Neuronal stem cell (in vitro differentiated cells): ENCODE measurements at regions not wholly inside any gene's neighbourhood (a gene's known extent, or its start where the extent isn't known, plus 50 kb on each side); places are given as distances from the start of the nearest gene placed in this dataset.

Experiments used
- DNase-seq: peaks from one replicate; pipeline ENCODE4 v3.0.0-alpha.2; 2013; ENCODE audit warnings: low spot score
- H2AFZ ChIP-seq: one replicate; pipeline ENCODE4 v1.6.1; 2013; ENCODE audit warnings: mild to moderate bottlenecking, low read length, inconsistent platforms
- H2AK5ac ChIP-seq: 2 replicates; pipeline ENCODE4 v1.6.1; 2013; ENCODE audit warnings: low read depth, mild to moderate bottlenecking, inconsistent platforms, low read length, moderate library complexity, mixed read lengths
- H2BK120ac ChIP-seq: 2 replicates; pipeline ENCODE4 v1.6.1; 2013; ENCODE audit warnings: low read depth, mild to moderate bottlenecking, inconsistent platforms, low read length, moderate library complexity, mixed read lengths
- H2BK12ac ChIP-seq: one replicate; pipeline ENCODE4 v1.6.1; 2013; ENCODE audit warnings: low read length, inconsistent platforms
- H2BK15ac ChIP-seq: 2 replicates; pipeline ENCODE4 v1.6.1; 2013; ENCODE audit warnings: mild to moderate bottlenecking, low read length, inconsistent platforms, mixed read lengths
- H2BK5ac ChIP-seq: one replicate; pipeline ENCODE4 v1.6.1; 2013; ENCODE audit warnings: inconsistent platforms, mild to moderate bottlenecking, low read length, moderate library complexity
- H3K14ac ChIP-seq: one replicate; pipeline ENCODE4 v1.6.1; 2013; ENCODE audit warnings: low read length, inconsistent platforms
- H3K18ac ChIP-seq: 2 replicates; pipeline ENCODE4 v1.6.1; 2013; ENCODE audit warnings: low read length, inconsistent platforms
- H3K23ac ChIP-seq: 2 replicates; pipeline ENCODE4 v1.6.1; 2013; ENCODE audit warnings: low read depth, mild to moderate bottlenecking, mixed read lengths, low read length, inconsistent platforms; ENCODE audit not compliant: poor library complexity
- H3K27ac ChIP-seq: replicated peaks from 3 replicates; pipeline ENCODE4 v1.5.1; 2013; ENCODE audit warnings: low read length, inconsistent platforms
- H3K27me3 ChIP-seq, 3 experiments: 2 replicates each; pipeline ENCODE4 v1.6.1; 2013; ENCODE audit warnings: low read length in 3 of 3, mild to moderate bottlenecking in 2 of 3, inconsistent platforms in 1 of 3, low read depth in 1 of 3, mixed read lengths in 1 of 3, moderate library complexity in 1 of 3; ENCODE audit not compliant: control insufficient read depth in 3 of 3, insufficient read depth in 3 of 3
- H3K36me3 ChIP-seq, 2 donors: replicated peaks in 1 of 2; 2 replicates each; pipeline ENCODE4 v1.6.1; 2013; ENCODE audit warnings: low read length in 2 of 2; ENCODE audit not compliant: control insufficient read depth in 2 of 2, insufficient read depth in 2 of 2
- H3K4ac ChIP-seq: 2 replicates; pipeline ENCODE4 v1.6.1; 2013; ENCODE audit warnings: inconsistent platforms, mild to moderate bottlenecking, low read length, moderate library complexity
- H3K4me1 ChIP-seq, 2 donors: 1 replicate in 1 of 2; 2 replicates in 1 of 2; pipeline ENCODE4 v1.6.1; 2013; ENCODE audit warnings: low read length in 2 of 2, low read depth in 1 of 2; ENCODE audit not compliant: control insufficient read depth in 2 of 2, insufficient read depth in 1 of 2
- H3K4me2 ChIP-seq: one replicate; pipeline ENCODE4 v1.6.1; 2013; ENCODE audit warnings: mild to moderate bottlenecking, low read length, inconsistent platforms; ENCODE audit not compliant: insufficient read depth, poor library complexity, severe bottlenecking
- H3K4me3 ChIP-seq, 2 donors: 2 replicates each; pipeline ENCODE4 v1.5.1; 2013; ENCODE audit warnings: low read length in 2 of 2, mild to moderate bottlenecking in 2 of 2, inconsistent platforms in 1 of 2, moderate library complexity in 1 of 2
- H3K79me1 ChIP-seq: one replicate; pipeline ENCODE4 v1.6.1; 2013; ENCODE audit warnings: low read depth, mild to moderate bottlenecking, inconsistent platforms, low read length, moderate library complexity
- H3K9ac ChIP-seq: one replicate; pipeline ENCODE4 v1.6.1; 2013; ENCODE audit warnings: mild to moderate bottlenecking, low read depth, low read length, inconsistent platforms; ENCODE audit not compliant: poor library complexity
- H3K9me3 ChIP-seq, 2 donors: replicated peaks in 1 of 2; 2 replicates each; pipeline versions ENCODE3 to v1.6.1; 2013; ENCODE audit warnings: low read length in 2 of 2, mild to moderate bottlenecking in 2 of 2, inconsistent platforms in 1 of 2, low read depth in 1 of 2, mixed read lengths in 1 of 2, moderate library complexity in 1 of 2; ENCODE audit not compliant: control insufficient read depth in 2 of 2, insufficient read depth in 1 of 2
- H4K8ac ChIP-seq: one replicate; pipeline ENCODE4 v1.6.1; 2013; ENCODE audit warnings: low read depth, mild to moderate bottlenecking, inconsistent platforms, low read length, moderate library complexity
- H4K91ac ChIP-seq: one replicate; pipeline ENCODE4 v1.6.1; 2013; ENCODE audit warnings: low read length, low read depth, mild to moderate bottlenecking, inconsistent platforms; ENCODE audit not compliant: poor library complexity
- WGBS, 2 donors: extraction: QIAGEN DNeasy Blood & Tissue Kit; methylation state at CpG; one replicate each; pipeline ENCODE4 v1.1.7; 2013; ENCODE audit warnings: missing lambda C conversion rate in 2 of 2, mixed read lengths in 1 of 2; ENCODE audit not compliant: insufficient read length in 2 of 2, insufficient replicate concordance in 1 of 2; ENCODE audit errors: extremely low coverage in 2 of 2; 5-methylcytosine and 5-hydroxymethylcytosine counted together

- no peaks in the 10 kb centered on the region for H3K9me3 ChIP-seq
- H3K9ac ChIP-seq, result no peak overlapping the region
- no peak overlapping the region for H3K4me2 ChIP-seq
- no peak overlapping the region for H3K14ac ChIP-seq
- no peaks in the 10 kb centered on the region for H3K27me3 ChIP-seq
- no peaks in the 10 kb centered on the region for H3K79me1 ChIP-seq
- H2AK5ac ChIP-seq, result no peak overlapping the region
- no peak overlapping the region for H3K23ac ChIP-seq
- no peaks in the 10 kb centered on the region for H3K36me3 ChIP-seq
- no peak overlapping the region for H2AFZ ChIP-seq
- DNase-seq, result no peak
- H2BK5ac ChIP-seq, result no peak overlapping the region
- H4K8ac ChIP-seq, result no peak overlapping the region
- no peaks in the 10 kb centered on the region for H3K4me1 ChIP-seq
- no peak overlapping the region for H3K4ac ChIP-seq
- H2BK12ac ChIP-seq, result no peak overlapping the region
- H2BK15ac ChIP-seq, result no peak overlapping the region
- H3K18ac ChIP-seq, result no peak overlapping the region
- no peak overlapping the region for H4K91ac ChIP-seq
- no peak overlapping the region for H3K4me3 ChIP-seq
- no peak overlapping the region for H3K27ac ChIP-seq
- no peak overlapping the region for H2BK120ac ChIP-seq
Measured at GRCh38 chr5:63374085-63374484, 588.2 kb downstream of the HTR1A start.

- Histone ChIP-seq H2BK5ac (no peak overlapping the region), H3K18ac (no peak overlapping the region), H3K79me1 (no peaks in the 10 kb centered on the region), H2BK15ac (no peak overlapping the region), H3K27ac (no peak overlapping the region), H3K14ac (no peak overlapping the region), H3K4me1 (no peaks in the 10 kb centered on the region), H3K27me3 (no peaks in the 10 kb centered on the region), H3K4me3 (no peak overlapping the region), H2AK5ac (no peak overlapping the region), H2BK120ac (no peak overlapping the region), H4K8ac (no peak overlapping the region), H3K9me3 (no peaks in the 10 kb centered on the region), H3K36me3 (no peaks in the 10 kb centered on the region), H3K9ac (no peak overlapping the region), H4K91ac (no peak overlapping the region), H2AFZ (no peak overlapping the region), H3K4me2 (no peak overlapping the region), H2BK12ac (no peak overlapping the region), H3K4ac (no peak overlapping the region), H3K23ac (no peak overlapping the region)
- no CpG with 5 or more reads among the region's 1 CpG for WGBS, 2 donors
- no peak for DNase-seq
Measured at GRCh38 chr5:63351164-63351563, 611.1 kb downstream of the HTR1A start.

- H3K36me3 ChIP-seq, result no peaks in the 10 kb centered on the region
- no peak overlapping the region for H3K18ac ChIP-seq
- H3K4ac ChIP-seq, result no peak overlapping the region
- H3K4me1 ChIP-seq, result no peaks in the 10 kb centered on the region
- H3K23ac ChIP-seq, result no peak overlapping the region
- no peak overlapping the region for H2AK5ac ChIP-seq
- H3K14ac ChIP-seq, result no peak overlapping the region
- H2AFZ ChIP-seq, result no peak overlapping the region
- no peaks in the 10 kb centered on the region for H3K79me1 ChIP-seq
- no peaks in the 10 kb centered on the region for H3K27me3 ChIP-seq
- no peak overlapping the region for H3K4me2 ChIP-seq
- no peak for DNase-seq
- no peak overlapping the region for H4K8ac ChIP-seq
- no peak overlapping the region for H2BK5ac ChIP-seq
- H2BK12ac ChIP-seq, result no peak overlapping the region
- no peak overlapping the region for H3K4me3 ChIP-seq
- no peaks in the 10 kb centered on the region for H3K9me3 ChIP-seq
- H3K9ac ChIP-seq, result no peak overlapping the region
- H4K91ac ChIP-seq, result no peak overlapping the region
- H3K27ac ChIP-seq, result no peak overlapping the region
- no peak overlapping the region for H2BK15ac ChIP-seq
- no peak overlapping the region for H2BK120ac ChIP-seq
Measured at GRCh38 chr5:63346451-63346850, 615.8 kb downstream of the HTR1A start.

GRCh38 chr5:63341442-63341841, 620.8 kb downstream of the HTR1A start:
- peaks cover 0 to 3% of the 10 kb centered on the region in 2 donors for H3K9me3 ChIP-seq
- DNase-seq, result no peak
- H3K4ac ChIP-seq, result no peak overlapping the region
- H3K14ac ChIP-seq, result no peak overlapping the region
- H2BK120ac ChIP-seq, result no peak overlapping the region
- no peak overlapping the region for H3K4me2 ChIP-seq
- no peak overlapping the region for H4K8ac ChIP-seq
- H4K91ac ChIP-seq, result no peak overlapping the region
- H3K23ac ChIP-seq, result no peak overlapping the region
- H2BK15ac ChIP-seq, result no peak overlapping the region
- H2AFZ ChIP-seq, result no peak overlapping the region
- no peak overlapping the region for H3K9ac ChIP-seq
- no peaks in the 10 kb centered on the region for H3K36me3 ChIP-seq
- no peak overlapping the region for H3K27ac ChIP-seq
- no peaks in the 10 kb centered on the region for H3K79me1 ChIP-seq
- no peak overlapping the region for H3K4me3 ChIP-seq
- H3K18ac ChIP-seq, result no peak overlapping the region
- no peak overlapping the region for H2BK12ac ChIP-seq
- no peak overlapping the region for H2AK5ac ChIP-seq
- H2BK5ac ChIP-seq, result no peak overlapping the region
- H3K4me1 ChIP-seq, result no peaks in the 10 kb centered on the region
- no CpG with 5 or more reads among the region's 2 CpGs for WGBS, 2 donors
- H3K27me3 ChIP-seq, result no peaks in the 10 kb centered on the region
